SK-N-SH (cell line): ENCODE measurements at regions not wholly inside any gene's neighbourhood (a gene's known extent, or its start where the extent isn't known, plus 50 kb on each side); places are given as distances from the start of the nearest gene placed in this dataset.

Experiments used
- CTCF ChIA-PET: fragments of 300-600, 350-600 bp; formaldehyde crosslinking; extraction: SDS; loops from one replicate; lab custom pipeline; 2021; lab: Yijun Ruan, JAX
- POLR2A ChIA-PET: fragments of 350-600 bp; sonication (Branson Sonifier 250); formaldehyde crosslinking; extraction: SDS; loops from one replicate; lab custom pipeline; 2020; ENCODE audit warnings: antibody characterized with exemption, inconsistent platforms; lab: Yijun Ruan, JAX
- DNase-seq: peaks from one replicate; pipeline ENCODE4 v3.0.0; 2012
- H2AFZ ChIP-seq: fragments of 200-600 bp; sonication (generic); 2 replicates; pipeline ENCODE4 v1.8.1; 2016; ENCODE audit warnings: antibody characterized with exemption, mild to moderate bottlenecking, low read depth
- H3F3A ChIP-seq: fragments of 200-600 bp; sonication (generic); replicated peaks from 2 replicates; pipeline ENCODE3; 2016; ENCODE audit warnings: antibody characterized with exemption, mild to moderate bottlenecking; ENCODE audit not compliant: insufficient read depth
- H3K27ac ChIP-seq, 2 experiments: fragments of 200-500 bp in 1 of 2; fragments of 200-600 bp in 1 of 2; sonication (Bioruptor generic) in 1 of 2; sonication (generic), shearing (Covaris generic) in 1 of 2; 2 replicates each; pipeline versions ENCODE4 v1.5.1 to v1.6.1; 2014 to 2016; ENCODE audit warnings: low read depth in 2 of 2, inconsistent platforms in 1 of 2, low read length in 1 of 2, mild to moderate bottlenecking in 1 of 2, mixed read lengths in 1 of 2
- H3K27me3 ChIP-seq: fragments of 200-600 bp; sonication (generic), shearing (Covaris generic); 2 replicates; pipeline ENCODE4 v1.6.1; 2016; ENCODE audit warnings: mixed run types; ENCODE audit not compliant: insufficient read depth
- H3K36me3 ChIP-seq, 2 experiments: fragments of 200-500 bp in 1 of 2; fragments of 200-600 bp in 1 of 2; sonication (Bioruptor generic) in 1 of 2; sonication (generic) in 1 of 2; replicated peaks in 1 of 2; 2 replicates each; pipeline versions ENCODE3 to v1.5.1; 2014 to 2016; ENCODE audit warnings: low read length in 1 of 2, mild to moderate bottlenecking in 1 of 2; ENCODE audit not compliant: insufficient read depth in 2 of 2, control insufficient read depth in 1 of 2
- H3K4me1 ChIP-seq, 2 experiments: fragments of 200-500 bp in 1 of 2; fragments of 200-600 bp in 1 of 2; sonication (Bioruptor generic) in 1 of 2; sonication (generic), shearing (Covaris generic) in 1 of 2; 2 replicates each; pipeline versions ENCODE4 v1.5.1 to v1.6.1; 2014 to 2016; ENCODE audit warnings: low read depth in 1 of 2, low read length in 1 of 2, mixed run types in 1 of 2; ENCODE audit not compliant: insufficient read depth in 2 of 2, control insufficient read depth in 1 of 2
- H3K4me2 ChIP-seq: fragments of 200-600 bp; sonication (generic), shearing (Covaris generic); 2 replicates; pipeline ENCODE4 v1.6.1; 2017; ENCODE audit warnings: mixed run types
- H3K4me3 ChIP-seq, 2 experiments: fragments of 200-500 bp in 1 of 2; fragments of 200-600 bp in 1 of 2; sonication (Bioruptor generic) in 1 of 2; sonication (generic), shearing (Covaris generic) in 1 of 2; 2 replicates each; pipeline versions ENCODE4 v1.5.1 to v1.8.1; 2014 to 2016; ENCODE audit warnings: low read depth in 2 of 2, inconsistent platforms in 1 of 2, low read length in 1 of 2, mild to moderate bottlenecking in 1 of 2, mixed read lengths in 1 of 2, moderate library complexity in 1 of 2
- H3K79me2 ChIP-seq: fragments of 200-600 bp; sonication (generic); 2 replicates; pipeline ENCODE4 v1.8.1; 2017; ENCODE audit warnings: mild to moderate bottlenecking; ENCODE audit not compliant: insufficient read depth
- H3K9ac ChIP-seq: fragments of 200-600 bp; sonication (generic); 2 replicates; pipeline ENCODE4 v1.6.1; 2017; ENCODE audit warnings: mixed run types
- H3K9me2 ChIP-seq: fragments of 200-600 bp; sonication (generic); 2 replicates; pipeline ENCODE4 v1.6.1; 2017; ENCODE audit warnings: mixed run types
- H3K9me3 ChIP-seq: fragments of 200-600 bp; sonication (generic); 2 replicates; pipeline ENCODE4 v1.6.1; 2017; ENCODE audit warnings: mixed run types, mild to moderate bottlenecking, moderate library complexity
- H4K20me1 ChIP-seq: fragments of 200-600 bp; sonication (generic); 2 replicates; pipeline ENCODE4 v1.6.1; 2017; ENCODE audit warnings: mild to moderate bottlenecking, mixed run types; ENCODE audit not compliant: insufficient read depth
- EP300 ChIP-seq, 2 experiments: IDR thresholded peaks; 2 replicates each; pipeline versions ENCODE4 v1.4.0 to v1.6.1; 2012; ENCODE audit warnings: borderline replicate concordance in 1 of 2, low read depth in 1 of 2, low read length in 1 of 2
- FOSL2 ChIP-seq: IDR thresholded peaks from 2 replicates; pipeline ENCODE4 v1.4.0; 2012; ENCODE audit warnings: low read depth, mild to moderate bottlenecking, moderate library complexity, borderline replicate concordance
- FOXJ3 ChIP-seq: sonication (generic); formaldehyde crosslinking; IDR thresholded peaks from 2 replicates; pipeline ENCODE4 v1.5.1; 2020; ENCODE audit warnings: mild to moderate bottlenecking, missing genetic modification reagents
- GATA2 ChIP-seq: sonication (generic); formaldehyde crosslinking; IDR thresholded peaks from 2 replicates; pipeline ENCODE4 v1.5.0; 2020; ENCODE audit warnings: mild to moderate bottlenecking, missing genetic modification reagents
- JUND ChIP-seq: IDR thresholded peaks from 2 replicates; pipeline ENCODE4 v1.4.0; 2012
- RAD21 ChIP-seq: IDR thresholded peaks from 2 replicates; pipeline ENCODE4 v1.6.1; 2012; ENCODE audit warnings: mild to moderate bottlenecking, low read length
- TAF1 ChIP-seq: IDR thresholded peaks from 2 replicates; pipeline ENCODE4 v1.6.1; 2012; ENCODE audit warnings: low read depth, mild to moderate bottlenecking, low read length, moderate library complexity, borderline replicate concordance
- YY1 ChIP-seq: IDR thresholded peaks from 2 replicates; pipeline ENCODE4 v1.4.0; 2012; ENCODE audit warnings: low read depth, mild to moderate bottlenecking
- WGBS: methylation state at CpG from one replicate; pipeline ENCODE4 v1.1.6; 2017; ENCODE audit warnings: low lambda C conversion rate; 5-methylcytosine and 5-hydroxymethylcytosine counted together
- TF ChIP-seq, protein P1 (sequence below): fragments of 200-600 bp; sonication (generic); IDR thresholded peaks from 2 replicates; pipeline ENCODE4 v1.6.1; 2017; ENCODE audit warnings: antibody characterized with exemption, mild to moderate bottlenecking, moderate library complexity
- TF ChIP-seq, protein P2 (sequence below): fragments of 150-350 bp; IDR thresholded peaks from 2 replicates; pipeline ENCODE4 v1.6.1; 2017; ENCODE audit warnings: antibody characterized with exemption, low read length, low read depth, borderline replicate concordance
- TF ChIP-seq, protein P3 (sequence below): fragments of 150-350 bp; IDR thresholded peaks from 2 replicates; pipeline ENCODE4 v1.6.1; 2016; ENCODE audit warnings: mild to moderate bottlenecking, low read depth, low read length

DNA sequence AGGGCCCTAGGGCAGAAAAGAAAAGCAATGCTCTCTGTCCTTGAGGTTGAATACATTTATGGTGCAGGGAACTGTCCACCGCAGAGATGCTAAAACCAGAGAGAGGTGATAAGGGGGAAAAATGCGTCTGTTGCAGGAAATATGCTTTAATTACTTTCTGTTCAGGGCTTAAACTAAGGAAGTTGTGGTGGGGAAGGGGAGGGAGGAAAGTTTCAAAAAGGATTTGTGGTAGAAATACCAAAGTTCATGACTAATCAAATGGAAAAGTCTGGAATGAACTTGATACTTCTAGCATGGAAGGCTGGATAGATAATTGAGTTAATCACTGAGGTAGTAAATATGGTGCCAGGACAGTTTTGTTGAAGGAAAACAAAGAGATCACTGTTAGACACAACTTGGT is 99.0 kb downstream of the ASB9 start (continued):
- TF ChIP-seq, protein P1, sequence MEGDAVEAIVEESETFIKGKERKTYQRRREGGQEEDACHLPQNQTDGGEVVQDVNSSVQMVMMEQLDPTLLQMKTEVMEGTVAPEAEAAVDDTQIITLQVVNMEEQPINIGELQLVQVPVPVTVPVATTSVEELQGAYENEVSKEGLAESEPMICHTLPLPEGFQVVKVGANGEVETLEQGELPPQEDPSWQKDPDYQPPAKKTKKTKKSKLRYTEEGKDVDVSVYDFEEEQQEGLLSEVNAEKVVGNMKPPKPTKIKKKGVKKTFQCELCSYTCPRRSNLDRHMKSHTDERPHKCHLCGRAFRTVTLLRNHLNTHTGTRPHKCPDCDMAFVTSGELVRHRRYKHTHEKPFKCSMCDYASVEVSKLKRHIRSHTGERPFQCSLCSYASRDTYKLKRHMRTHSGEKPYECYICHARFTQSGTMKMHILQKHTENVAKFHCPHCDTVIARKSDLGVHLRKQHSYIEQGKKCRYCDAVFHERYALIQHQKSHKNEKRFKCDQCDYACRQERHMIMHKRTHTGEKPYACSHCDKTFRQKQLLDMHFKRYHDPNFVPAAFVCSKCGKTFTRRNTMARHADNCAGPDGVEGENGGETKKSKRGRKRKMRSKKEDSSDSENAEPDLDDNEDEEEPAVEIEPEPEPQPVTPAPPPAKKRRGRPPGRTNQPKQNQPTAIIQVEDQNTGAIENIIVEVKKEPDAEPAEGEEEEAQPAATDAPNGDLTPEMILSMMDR = no peak
- TF ChIP-seq JUND (no peak), GATA2 (CRISPR knock-in tag) (no peak), TAF1 (no peak)
- TF ChIP-seq, protein P2, sequence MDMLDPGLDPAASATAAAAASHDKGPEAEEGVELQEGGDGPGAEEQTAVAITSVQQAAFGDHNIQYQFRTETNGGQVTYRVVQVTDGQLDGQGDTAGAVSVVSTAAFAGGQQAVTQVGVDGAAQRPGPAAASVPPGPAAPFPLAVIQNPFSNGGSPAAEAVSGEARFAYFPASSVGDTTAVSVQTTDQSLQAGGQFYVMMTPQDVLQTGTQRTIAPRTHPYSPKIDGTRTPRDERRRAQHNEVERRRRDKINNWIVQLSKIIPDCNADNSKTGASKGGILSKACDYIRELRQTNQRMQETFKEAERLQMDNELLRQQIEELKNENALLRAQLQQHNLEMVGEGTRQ = no peak

DNA sequence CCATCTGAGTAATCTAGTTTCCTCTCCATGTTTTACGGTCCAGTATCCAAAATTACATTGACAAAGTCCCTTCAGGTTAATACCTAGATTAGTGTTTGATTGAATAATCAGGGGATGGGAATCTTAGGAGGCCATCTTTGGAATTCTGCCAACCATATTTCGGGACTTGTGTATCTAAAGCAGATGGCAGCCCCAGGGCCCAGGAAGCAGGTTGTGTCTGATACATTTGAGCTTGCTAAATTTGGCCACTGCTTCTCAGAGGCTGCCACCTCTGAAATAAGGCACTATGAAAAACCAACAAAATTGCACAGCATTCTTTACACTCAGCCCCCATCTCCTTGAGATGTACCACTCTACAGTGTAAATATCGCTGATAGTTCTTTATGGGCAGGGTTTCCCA is 102.1 kb downstream of the ASB9 start:
- H3F3A ChIP-seq = no peaks in the 10 kb centered on the region
- H3K36me3 ChIP-seq = no peaks in the 10 kb centered on the region
- no peak overlapping the region for H2AFZ ChIP-seq
- no peaks in the 10 kb centered on the region for H3K79me2 ChIP-seq
- TF ChIP-seq EP300 (IDR thresholded peaks at IDR 0.05; ENCODE audit: borderline replicate concordance in 1 of 2, low read depth in 1 of 2, low read length in 1 of 2) = peak in 1 of 2 experiments; percentile 26; a peak in 1 of 4 replicates
- TF ChIP-seq GATA2 (CRISPR knock-in tag) = peak; percentile 46; the same call in 1 of the 2 replicates
- TF ChIP-seq YY1 = no peak
- 14% methylated on average over 3 of the region's 3 CpGs for WGBS
- DNase-seq = peak; percentile 19
- no peaks in the 10 kb centered on the region for H4K20me1 ChIP-seq
- no peaks in the 10 kb centered on the region for H3K4me1 ChIP-seq
- no peaks in the 10 kb centered on the region for H3K9me3 ChIP-seq
- no peak overlapping the region for H3K4me2 ChIP-seq
- no peak overlapping the region for H3K4me3 ChIP-seq
- H3K27me3 ChIP-seq = no peaks in the 10 kb centered on the region
- POLR2A ChIA-PET = no interaction called here
- no peak overlapping the region for H3K9ac ChIP-seq
- CTCF ChIA-PET = no interaction called here
- H3K27ac ChIP-seq = no peak overlapping the region
- no peaks in the 10 kb centered on the region for H3K9me2 ChIP-seq

DNA sequence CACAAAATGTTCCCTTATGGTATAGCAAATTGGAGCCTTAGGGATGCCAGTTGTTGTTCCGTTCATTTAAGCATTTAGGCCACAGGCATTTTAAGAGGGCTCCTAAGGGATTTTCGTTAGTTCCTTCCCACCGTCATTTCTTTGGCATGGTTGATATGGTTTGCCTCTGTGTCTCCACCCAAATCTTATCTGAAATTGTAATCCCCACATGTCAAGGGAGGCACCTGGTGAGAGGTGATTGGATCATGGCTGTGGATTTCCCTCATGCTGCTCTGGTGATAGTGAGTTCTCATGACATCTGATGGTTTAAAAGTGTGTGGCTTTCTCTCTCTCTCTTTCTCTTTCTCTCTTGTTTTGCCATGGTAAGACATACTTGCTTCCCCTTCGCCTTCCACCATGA is 104.1 kb downstream of the ASB9 start:
- TF ChIP-seq, protein P3, sequence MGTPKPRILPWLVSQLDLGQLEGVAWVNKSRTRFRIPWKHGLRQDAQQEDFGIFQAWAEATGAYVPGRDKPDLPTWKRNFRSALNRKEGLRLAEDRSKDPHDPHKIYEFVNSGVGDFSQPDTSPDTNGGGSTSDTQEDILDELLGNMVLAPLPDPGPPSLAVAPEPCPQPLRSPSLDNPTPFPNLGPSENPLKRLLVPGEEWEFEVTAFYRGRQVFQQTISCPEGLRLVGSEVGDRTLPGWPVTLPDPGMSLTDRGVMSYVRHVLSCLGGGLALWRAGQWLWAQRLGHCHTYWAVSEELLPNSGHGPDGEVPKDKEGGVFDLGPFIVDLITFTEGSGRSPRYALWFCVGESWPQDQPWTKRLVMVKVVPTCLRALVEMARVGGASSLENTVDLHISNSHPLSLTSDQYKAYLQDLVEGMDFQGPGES = no peak
- no peak for TF ChIP-seq YY1
- TF ChIP-seq FOSL2 = no peak
- no peak for TF ChIP-seq EP300 (IDR thresholded peaks at IDR 0.05; ENCODE audit: borderline replicate concordance in 1 of 2, low read depth in 1 of 2, low read length in 1 of 2)
- no peak for TF ChIP-seq RAD21
- TF ChIP-seq, protein P1 = no peak
- TF ChIP-seq FOXJ3 (CRISPR knock-in tag) = no peak
- no peak for TF ChIP-seq GATA2 (CRISPR knock-in tag)
- Histone ChIP-seq H3K9ac (no peak overlapping the region), H3K4me1 (no peaks in the 10 kb centered on the region), H2AFZ (no peak overlapping the region), H3K27ac (no peak overlapping the region), H3F3A (no peaks in the 10 kb centered on the region), H3K27me3 (no peaks in the 10 kb centered on the region), H3K4me3 (no peak overlapping the region), H3K9me2 (no peaks in the 10 kb centered on the region), H3K36me3 (no peaks in the 10 kb centered on the region), H3K9me3 (no peaks in the 10 kb centered on the region), H3K79me2 (no peaks in the 10 kb centered on the region), H4K20me1 (no peaks in the 10 kb centered on the region), H3K4me2 (no peak overlapping the region)
- 25% methylated on average over 4 of the region's 4 CpGs for WGBS
- CTCF ChIA-PET = no interaction called here
- no peak for DNase-seq
- POLR2A ChIA-PET = no interaction called here
